Stomach (tissue), 8 donors: ENCODE measurements at regions not wholly inside any gene's neighbourhood (a gene's known extent, or its start where the extent isn't known, plus 50 kb on each side); places are given as distances from the start of the nearest gene placed in this dataset.

Experiments
- DNase-seq, 2 donors: peaks; one replicate each; pipeline versions ENCODE4 v3.0.0 to v3.0.0-alpha.2; 2013 to 2019
- H3K27ac ChIP-seq, 5 donors: fragments of 200-600 bp in 4 of 5; sonication (generic) in 4 of 5; one replicate each; pipeline ENCODE4 v1.5.1; 2013 to 2019; ENCODE audit warnings: mild to moderate bottlenecking in 1 of 5, moderate library complexity in 1 of 5
- H3K27me3 ChIP-seq, 3 donors: fragments of 200-600 bp; sonication (generic); one replicate each; pipeline ENCODE4 v1.5.1; 2017 to 2019; ENCODE audit warnings: mixed run types in 1 of 3
- H3K36me3 ChIP-seq, 4 donors: fragments of 200-600 bp; sonication (generic); 1 replicate in 3 of 4; 2 replicates in 1 of 4; pipeline ENCODE4 v1.5.1; 2016 to 2019
- H3K4me1 ChIP-seq, 4 donors: fragments of 200-600 bp; sonication (generic); one replicate each; pipeline ENCODE4 v1.5.1; 2016 to 2019
- H3K4me3 ChIP-seq, 4 donors: fragments of 200-600 bp; sonication (generic) in 3 of 4; one replicate each; pipeline ENCODE4 v1.5.1; 2016 to 2019; ENCODE audit warnings: mild to moderate bottlenecking in 1 of 4
- H3K9me3 ChIP-seq, 4 donors: fragments of 200-600 bp; sonication (generic); one replicate each; pipeline ENCODE4 v1.5.1; 2016 to 2019
- EP300 ChIP-seq: sonication (generic); formaldehyde crosslinking; IDR thresholded peaks from one replicate; pipeline ENCODE4 v1.6.1; 2017; ENCODE audit warnings: antibody characterized with exemption
- POLR2A ChIP-seq, 4 donors: fragments of 450-650 bp; IDR thresholded peaks; one replicate each; pipeline ENCODE4 v1.6.1; 2016; ENCODE audit warnings: antibody characterized with exemption in 4 of 4, control low read depth in 2 of 4, mild to moderate bottlenecking in 1 of 4, moderate library complexity in 1 of 4
- POLR2AphosphoS5 ChIP-seq, 3 donors: sonication (generic); formaldehyde crosslinking; IDR thresholded peaks; one replicate each; pipeline ENCODE4 v1.6.1; 2016; ENCODE audit warnings: antibody characterized with exemption in 3 of 3
- WGBS, 5 donors: extraction: QIAGEN DNeasy Blood & Tissue Kit in 3 of 5; methylation state at CpG; one replicate each; pipeline versions ENCODE4 v1.1.5 to v1.1.7; 2013 to 2018; 5-methylcytosine and 5-hydroxymethylcytosine counted together
- intact Hi-C: fragments of 100-400 bp; cut with DNase I; formaldehyde crosslinking; loops from one replicate; pipeline ENCODE4 v1.15.1; 2023; ENCODE audit warnings: low total_unique reads
- TF ChIP-seq, protein P1 (sequence below), 7 experiments: fragments of 450-650 bp in 4 of 7; fragments of 200-600 bp in 3 of 7; sonication (generic) in 3 of 7; IDR thresholded peaks; one replicate each; pipeline ENCODE4 v1.5.1; 2016 to 2019; ENCODE audit warnings: antibody characterized with exemption in 7 of 7, control low read depth in 2 of 7, mild to moderate bottlenecking in 1 of 7
- donor health status: healthy with polysubstance abuse.
- donor health status: Bipolar disorder and iron deficiency.
- donor health status: healthy.

DNA sequence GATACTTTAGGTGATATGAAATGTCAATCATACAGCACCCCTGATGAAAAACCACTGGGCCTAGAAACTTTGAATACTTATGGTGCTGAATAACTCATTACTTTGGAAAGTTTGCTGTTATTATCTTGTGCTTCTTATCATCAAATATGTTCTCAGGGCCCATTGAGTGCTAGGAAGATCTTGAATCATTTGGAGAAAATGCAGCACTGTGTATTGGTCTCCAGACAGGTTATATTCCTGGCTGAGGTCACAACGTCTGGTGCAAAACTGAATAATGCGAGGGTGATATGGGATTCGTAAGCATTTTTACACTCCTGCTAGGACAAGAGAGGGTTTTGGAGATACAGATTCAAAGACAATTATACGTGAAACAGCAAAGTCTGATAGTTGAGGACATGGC lies 249.4 kb upstream of the TNC start:
- H3K4me1 ChIP-seq, result peaks cover 0 to 22% (median 4%) of the 10 kb centered on the region in 4 donors
- no peak overlapping the region for H3K4me3 ChIP-seq
- no peak overlapping the region for H3K27ac ChIP-seq
- TF ChIP-seq POLR2A (IDR thresholded peaks at IDR 0.05), result no peak
- TF ChIP-seq POLR2AphosphoS5 (IDR thresholded peaks at IDR 0.05), result no peak
- TF ChIP-seq EP300, result no peak
- TF ChIP-seq, protein P1, sequence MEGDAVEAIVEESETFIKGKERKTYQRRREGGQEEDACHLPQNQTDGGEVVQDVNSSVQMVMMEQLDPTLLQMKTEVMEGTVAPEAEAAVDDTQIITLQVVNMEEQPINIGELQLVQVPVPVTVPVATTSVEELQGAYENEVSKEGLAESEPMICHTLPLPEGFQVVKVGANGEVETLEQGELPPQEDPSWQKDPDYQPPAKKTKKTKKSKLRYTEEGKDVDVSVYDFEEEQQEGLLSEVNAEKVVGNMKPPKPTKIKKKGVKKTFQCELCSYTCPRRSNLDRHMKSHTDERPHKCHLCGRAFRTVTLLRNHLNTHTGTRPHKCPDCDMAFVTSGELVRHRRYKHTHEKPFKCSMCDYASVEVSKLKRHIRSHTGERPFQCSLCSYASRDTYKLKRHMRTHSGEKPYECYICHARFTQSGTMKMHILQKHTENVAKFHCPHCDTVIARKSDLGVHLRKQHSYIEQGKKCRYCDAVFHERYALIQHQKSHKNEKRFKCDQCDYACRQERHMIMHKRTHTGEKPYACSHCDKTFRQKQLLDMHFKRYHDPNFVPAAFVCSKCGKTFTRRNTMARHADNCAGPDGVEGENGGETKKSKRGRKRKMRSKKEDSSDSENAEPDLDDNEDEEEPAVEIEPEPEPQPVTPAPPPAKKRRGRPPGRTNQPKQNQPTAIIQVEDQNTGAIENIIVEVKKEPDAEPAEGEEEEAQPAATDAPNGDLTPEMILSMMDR (IDR thresholded peaks at IDR 0.05), result no peak
- no peaks in the 10 kb centered on the region for H3K27me3 ChIP-seq
- WGBS, 5 donors, result 76 to 88% (median 85%) methylated on average over 4 of the region's 4 CpGs
- intact Hi-C loops, result no loop called here
- H3K36me3 ChIP-seq, result no peaks in the 10 kb centered on the region
- H3K9me3 ChIP-seq, result no peaks in the 10 kb centered on the region
- no peak for DNase-seq

DNA sequence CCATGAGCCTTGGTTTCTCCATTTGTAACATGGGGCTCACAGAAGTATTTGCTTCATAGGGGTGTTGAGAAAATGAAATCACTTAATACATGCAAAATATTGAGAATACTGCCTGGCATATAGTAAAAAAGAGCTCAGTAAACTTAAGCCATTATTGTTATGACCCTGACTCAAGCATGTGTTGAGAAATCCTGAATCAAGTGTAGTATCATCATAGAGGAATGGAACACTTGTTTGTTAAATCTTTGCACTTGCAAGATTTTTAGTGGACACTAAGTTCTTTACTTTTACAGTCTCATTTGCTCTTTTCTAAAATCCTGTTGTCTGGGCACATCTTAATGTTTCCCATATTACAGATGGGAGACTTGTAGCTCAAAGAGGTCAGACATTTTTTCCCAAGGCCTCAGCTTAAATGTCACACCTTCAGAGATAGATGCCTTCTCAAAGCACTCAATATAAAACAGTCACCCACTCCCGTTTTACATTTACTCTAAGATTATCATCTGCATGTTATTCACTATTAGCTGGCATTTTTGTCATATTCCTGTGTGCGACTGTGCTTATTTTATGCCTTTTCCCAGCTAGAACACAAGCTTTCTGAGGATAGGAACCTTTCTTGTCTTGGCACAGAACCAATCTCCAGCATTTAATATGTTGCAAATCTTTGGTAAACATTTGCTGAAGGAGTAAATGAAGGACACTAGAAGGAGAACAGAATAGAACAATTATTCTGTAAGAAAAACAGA lies 250.0 kb upstream of the TNC start:
- TF ChIP-seq POLR2A (IDR thresholded peaks at IDR 0.05), result no peak
- TF ChIP-seq, protein P1 (IDR thresholded peaks at IDR 0.05), result no peak
- TF ChIP-seq POLR2AphosphoS5 (IDR thresholded peaks at IDR 0.05), result no peak
- TF ChIP-seq EP300, result no peak
- no peak for DNase-seq
- WGBS, 5 donors, result 71 to 84% (median 75%) methylated on average over 2 of the region's 2 CpGs
- no peaks in the 10 kb centered on the region for H3K27me3 ChIP-seq
- H3K4me3 ChIP-seq, result no peak overlapping the region
- intact Hi-C loops, result no loop called here
- H3K36me3 ChIP-seq, result no peaks in the 10 kb centered on the region
- H3K27ac ChIP-seq, result peak overlapping the region in 1 of 5 donors; percentile 60
- no peaks in the 10 kb centered on the region for H3K9me3 ChIP-seq
- peaks cover 0 to 22% (median 4%) of the 10 kb centered on the region in 4 donors for H3K4me1 ChIP-seq

DNA sequence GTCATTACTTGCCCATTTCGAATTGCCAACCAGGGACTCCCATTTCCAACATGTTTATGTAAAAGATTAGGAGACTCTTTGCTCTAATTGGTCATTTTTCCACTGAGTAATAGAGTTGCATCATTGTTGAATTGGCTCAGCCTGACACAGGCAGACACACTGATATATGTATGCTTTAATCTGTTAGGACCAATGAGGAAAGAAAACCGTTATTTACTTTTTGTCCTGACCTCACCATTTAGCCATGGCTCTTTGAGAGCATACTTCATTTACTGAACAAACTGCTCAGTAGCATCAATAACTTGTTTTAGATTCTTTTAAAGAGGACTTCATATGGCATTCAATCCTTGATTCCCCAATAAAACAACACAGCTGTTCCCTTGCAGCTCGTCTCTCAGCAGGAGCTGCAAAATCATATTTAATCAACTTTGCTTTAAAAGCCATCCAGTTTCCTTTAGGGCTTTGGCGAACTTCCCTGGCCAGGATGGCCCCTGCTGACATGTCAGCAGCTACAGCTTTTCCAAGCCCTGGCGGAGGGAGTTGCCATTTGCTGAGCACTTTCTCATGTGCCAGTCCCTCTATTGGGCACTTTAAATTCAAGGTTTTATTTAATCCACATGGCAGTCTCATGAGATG lies 251.5 kb upstream of the TNC start:
- H3K4me3 ChIP-seq, result no peak overlapping the region
- intact Hi-C loops, result no loop called here

DNA sequence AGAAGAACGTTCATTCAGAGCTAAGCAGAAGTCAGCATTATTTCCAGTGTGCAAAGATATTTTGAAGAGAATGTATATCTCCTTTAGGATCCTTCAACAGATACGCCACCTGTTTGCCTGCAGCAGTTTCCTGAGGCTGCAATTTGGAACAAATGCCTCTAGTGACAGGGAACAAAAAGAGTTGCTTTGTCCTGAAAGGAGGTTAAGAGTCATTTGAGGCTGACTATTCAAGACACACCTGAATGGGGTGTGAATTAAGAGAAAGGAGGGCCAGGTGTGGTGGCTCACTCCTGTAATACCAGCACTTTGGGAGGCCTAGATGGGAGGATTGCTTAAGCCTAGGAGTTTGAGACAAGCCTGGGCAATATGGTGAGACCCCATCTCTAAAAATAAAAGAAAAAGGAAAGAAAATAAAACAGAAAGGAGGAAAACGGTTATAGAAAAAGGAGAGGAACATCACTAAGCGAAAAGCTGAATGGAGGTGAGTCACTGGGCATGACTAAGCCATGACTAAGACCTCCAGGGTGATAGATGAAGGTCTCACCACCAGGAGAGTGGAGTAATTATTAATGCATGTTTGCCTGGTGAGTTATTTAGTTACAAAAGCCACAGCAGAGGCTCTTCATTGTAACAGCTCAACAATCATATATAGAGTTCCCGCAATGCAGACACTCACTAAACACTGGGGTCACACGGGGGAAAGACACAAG lies 255.2 kb upstream of the TNC start:
- Histone ChIP-seq H3K27ac (peak overlapping the region in 2 of 5 donors; percentile 15 to 51), H3K36me3 (no peaks in the 10 kb centered on the region), H3K9me3 (no peaks in the 10 kb centered on the region), H3K4me3 (no peak overlapping the region), H3K4me1 (peaks cover 0 to 7% (median 0%) of the 10 kb centered on the region in 4 donors), H3K27me3 (no peaks in the 10 kb centered on the region)
- peak in 1 of 2 donors; percentile 38 for DNase-seq
- intact Hi-C loops, result no loop called here
- TF ChIP-seq EP300 (no peak), POLR2AphosphoS5 (IDR thresholded peaks at IDR 0.05) (peak in 2 of 3 donors; percentile 14 to 26), POLR2A (IDR thresholded peaks at IDR 0.05) (no peak)
- TF ChIP-seq, protein P1 (IDR thresholded peaks at IDR 0.05), result no peak
- WGBS, 5 donors, result 56 to 67% (median 65%) methylated on average over 6 of the region's 6 CpGs

More for the DNA sequence above, 251.5 kb upstream of the TNC start:
- peaks cover 0 to 22% (median 4%) of the 10 kb centered on the region in 4 donors for H3K4me1 ChIP-seq
- H3K36me3 ChIP-seq, result no peaks in the 10 kb centered on the region
- 55 to 71% (median 58%) methylated on average over 5 of the region's 5 CpGs for WGBS, 5 donors
- peak in 1 of 2 donors; percentile 65 for DNase-seq
- TF ChIP-seq, protein P1 (IDR thresholded peaks at IDR 0.05), result no peak
- TF ChIP-seq POLR2AphosphoS5 (IDR thresholded peaks at IDR 0.05), result peak in 2 of 3 donors; percentile 36 to 53
- no peaks in the 10 kb centered on the region for H3K27me3 ChIP-seq
- peak overlapping the region in 1 of 5 donors; percentile 60 for H3K27ac ChIP-seq
- no peaks in the 10 kb centered on the region for H3K9me3 ChIP-seq
